Hindlimb muscle (tissue), 1 donor: ENCODE measurements at regions not wholly inside any gene's neighbourhood (a gene's known extent, or its start where the extent isn't known, plus 50 kb on each side); places are given as distances from the start of the nearest gene placed in this dataset.
A peak's percentile ranks its signal among the peaks of the same experiment; 100 is the strongest.

Experiments used
- DNase-seq: peaks from one replicate; pipeline ENCODE4 v3.0.0-alpha.2; 2013

DNA sequence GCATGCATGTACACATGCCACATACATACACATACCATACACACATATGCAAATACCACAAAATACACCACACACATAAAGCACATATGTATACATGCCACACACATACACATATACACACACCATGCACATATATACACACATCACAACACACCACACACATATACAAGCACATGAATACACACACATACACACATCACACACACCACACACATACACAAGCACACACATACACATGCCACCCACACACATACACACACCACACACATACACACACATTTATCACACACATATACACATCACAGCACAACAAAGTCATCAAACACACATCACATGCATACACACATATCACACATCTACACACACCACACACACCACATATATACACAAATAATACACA, 1108.5 kb downstream of the GALC start:
- DNase-seq: no peak

GRCh38 chr14:86882818-86883217, 1110.2 kb downstream of the GALC start:
- no peak for DNase-seq

DNA sequence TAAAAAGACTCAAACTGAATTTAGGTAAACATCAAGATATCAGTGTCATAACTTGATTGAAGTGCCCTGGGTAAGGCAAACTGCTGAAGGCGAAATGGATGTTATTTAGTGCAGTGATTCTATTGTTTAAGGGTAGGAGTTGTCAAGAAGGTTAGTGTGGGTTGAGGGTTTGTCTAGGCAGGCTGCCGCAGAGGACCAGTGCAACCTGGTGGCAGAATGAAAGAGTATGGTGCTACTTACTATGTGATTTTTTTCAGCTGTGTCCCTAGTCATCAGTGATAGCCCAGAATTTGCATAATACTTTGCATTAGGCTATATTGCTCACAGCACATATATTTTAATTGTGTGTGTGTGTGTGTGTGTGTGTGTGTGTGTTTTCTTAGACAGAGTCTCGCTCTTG, 1127.0 kb downstream of the GALC start:
- DNase-seq: no peak

DNA sequence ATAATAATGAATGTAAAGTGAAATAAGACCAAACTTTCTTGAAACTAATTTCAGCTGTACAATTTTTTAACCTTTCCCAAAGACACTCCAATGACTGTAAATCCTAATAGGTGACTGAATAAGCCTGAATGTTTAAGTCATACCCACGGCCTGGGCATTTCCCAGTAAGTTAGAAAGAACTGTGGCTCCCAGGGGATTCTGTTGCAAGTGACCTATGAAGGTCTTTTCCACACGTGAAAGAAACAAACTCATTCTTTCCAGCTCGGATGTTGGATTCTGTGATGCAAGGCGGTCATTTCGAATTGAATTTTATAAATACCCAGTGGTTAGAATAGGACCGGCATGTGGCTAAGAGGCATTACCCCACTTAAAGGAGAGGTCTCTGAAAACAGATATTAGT, 1134.4 kb downstream of the GALC start:
- DNase-seq: no peak

GRCh38 chr14:86858031-86858430, 1135.0 kb downstream of the GALC start:
- peak; percentile 7 for DNase-seq

DNA sequence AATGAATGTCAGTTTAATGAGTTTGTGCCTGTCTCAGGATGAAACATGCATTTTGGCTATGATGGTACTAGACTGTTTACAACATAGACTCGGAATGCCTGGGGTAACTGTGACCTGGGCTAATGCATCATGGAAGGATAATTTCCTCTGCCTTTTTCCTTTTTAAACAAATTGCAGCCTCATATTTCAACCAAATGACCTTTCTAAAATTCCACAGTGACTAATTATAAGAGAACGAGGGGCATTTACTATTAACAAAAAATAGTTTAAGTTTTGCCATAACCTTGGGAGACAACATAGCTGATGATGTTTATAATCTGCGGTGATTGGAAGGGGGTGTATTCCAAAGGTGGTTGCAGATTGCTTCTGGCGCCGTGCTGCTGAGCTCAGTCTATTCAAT, 1140.5 kb downstream of the GALC start:
- no peak for DNase-seq

- no peak for DNase-seq
Observed at GRCh38 chr14:86847140-86847539, 1145.8 kb downstream of the GALC start.

GRCh38 chr14:86838363-86838762, 1154.6 kb downstream of the GALC start:
- DNase-seq: no peak

DNA sequence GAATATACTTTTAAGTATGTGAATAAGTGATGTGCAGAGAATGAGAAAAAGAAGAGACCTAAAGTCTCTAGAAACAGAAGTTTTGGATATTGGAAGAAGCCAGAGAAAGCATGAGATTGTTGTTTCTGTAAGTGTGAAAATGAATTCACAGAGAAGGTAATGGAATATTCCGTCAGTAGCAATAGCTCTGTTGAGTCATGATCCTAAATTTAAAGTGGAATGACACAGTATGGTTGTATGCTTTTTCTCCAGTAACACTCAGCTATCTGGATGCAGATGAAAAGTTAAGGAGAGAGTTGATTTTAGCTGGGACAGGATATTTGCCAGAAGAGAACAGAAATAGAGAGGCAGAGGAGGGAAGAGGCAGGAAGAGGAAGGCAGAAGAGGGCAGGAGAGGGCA, 1166.3 kb downstream of the GALC start:
- DNase-seq: no peak

DNA sequence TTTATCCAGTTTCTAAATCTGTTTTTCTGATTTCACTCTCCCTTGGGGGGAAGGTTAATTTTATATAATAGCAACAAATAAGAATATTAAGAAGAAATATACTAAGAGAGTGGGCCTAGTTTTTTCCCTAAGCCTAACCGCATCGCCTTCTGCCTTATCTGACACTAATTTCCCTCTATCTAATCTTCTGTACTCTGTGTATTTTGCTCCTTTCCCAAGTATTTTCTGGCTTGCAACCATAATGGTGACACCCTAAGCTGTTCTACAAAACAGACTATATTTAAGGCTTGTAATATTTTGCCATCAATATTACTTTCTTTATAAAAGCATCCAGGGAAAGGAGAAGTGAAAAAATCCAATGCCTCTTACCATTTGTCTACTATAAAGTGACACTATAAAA, 1168.8 kb downstream of the GALC start:
- no peak for DNase-seq

GRCh38 chr14:86823581-86823980, 1169.4 kb downstream of the GALC start:
- no peak for DNase-seq

- DNase-seq: no peak
Observed at GRCh38 chr14:86815341-86815740, 1177.6 kb downstream of the GALC start.

GRCh38 chr14:86802726-86803125, 1190.3 kb downstream of the GALC start:
- no peak for DNase-seq

GRCh38 chr14:86799244-86799647, 1193.7 kb downstream of the GALC start:
- DNase-seq: no peak

DNA sequence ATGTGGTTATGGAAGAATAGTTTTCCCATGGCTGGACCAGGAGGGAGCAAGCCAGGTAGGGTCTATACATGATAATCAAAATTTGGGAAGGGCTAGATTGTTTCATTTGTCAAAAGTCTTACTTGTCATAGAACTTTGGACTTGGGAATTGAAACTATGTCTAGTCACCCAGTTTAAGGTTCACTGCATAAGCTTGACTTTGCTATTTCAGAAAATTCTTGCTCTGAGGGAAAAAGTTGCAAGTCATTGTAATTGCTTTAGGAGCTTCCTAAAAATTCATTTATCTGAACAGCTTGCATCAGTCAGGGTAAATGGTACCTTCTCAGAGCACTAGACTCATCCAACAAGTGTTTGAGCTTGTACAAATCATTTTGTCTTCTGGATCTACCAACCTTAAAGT, 1194.7 kb downstream of the GALC start:
- no peak for DNase-seq

DNA sequence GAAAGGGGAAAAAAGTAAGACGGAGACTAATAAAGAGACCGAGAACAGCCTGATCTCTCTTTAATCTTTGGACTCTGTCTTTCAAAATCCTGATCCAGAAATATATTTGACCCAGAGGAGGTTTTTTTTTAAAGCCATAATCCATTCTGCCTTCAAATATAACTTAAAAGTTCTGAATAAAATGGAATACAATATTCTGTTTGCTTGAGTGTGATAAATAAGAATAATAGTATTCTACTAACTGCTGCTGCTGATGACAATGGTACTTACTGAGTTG, 1196.0 kb downstream of the GALC start:
- DNase-seq: no peak

DNA sequence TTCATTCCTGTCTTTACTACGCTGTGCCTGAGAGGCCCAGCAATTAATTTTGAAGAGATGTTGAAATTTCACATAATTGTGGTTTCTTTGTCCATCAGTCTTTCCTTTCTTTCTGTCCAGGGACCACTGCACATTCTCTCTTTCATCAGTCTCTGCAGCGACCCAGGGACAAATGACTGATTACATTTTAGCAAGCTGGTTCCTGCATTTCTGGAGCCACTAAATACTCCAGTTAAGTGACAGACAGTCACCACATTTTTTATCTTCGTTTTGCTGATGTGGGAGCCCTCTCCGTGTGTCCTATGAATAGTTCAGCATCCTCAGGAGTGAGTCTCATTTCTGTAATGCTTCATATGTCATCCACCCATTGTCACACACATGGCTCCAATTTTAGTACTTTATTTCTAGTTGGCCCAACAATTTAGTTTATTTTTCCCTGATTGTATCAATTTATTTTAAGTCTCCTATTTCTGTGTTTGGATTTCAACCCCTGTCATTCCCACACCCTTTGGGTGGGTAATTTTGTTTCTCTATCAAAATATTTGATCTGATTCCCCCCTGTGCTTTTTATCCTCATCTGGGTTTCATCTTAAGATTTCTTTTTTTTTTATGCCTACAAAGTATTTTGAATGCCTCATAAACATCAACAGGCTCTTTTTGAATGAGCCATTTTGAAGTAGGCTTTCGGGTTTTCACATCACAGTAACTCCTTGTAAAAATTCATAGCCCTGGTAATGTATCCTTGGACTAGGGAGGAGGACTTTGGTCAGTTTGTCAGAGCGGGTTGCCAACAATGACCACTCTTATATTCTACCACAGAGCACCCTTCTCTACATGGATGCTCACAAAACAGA, 1196.5 kb downstream of the GALC start:
- DNase-seq: no peak

- no peak for DNase-seq
Observed at GRCh38 chr14:86794689-86795088, 1198.3 kb downstream of the GALC start.

DNA sequence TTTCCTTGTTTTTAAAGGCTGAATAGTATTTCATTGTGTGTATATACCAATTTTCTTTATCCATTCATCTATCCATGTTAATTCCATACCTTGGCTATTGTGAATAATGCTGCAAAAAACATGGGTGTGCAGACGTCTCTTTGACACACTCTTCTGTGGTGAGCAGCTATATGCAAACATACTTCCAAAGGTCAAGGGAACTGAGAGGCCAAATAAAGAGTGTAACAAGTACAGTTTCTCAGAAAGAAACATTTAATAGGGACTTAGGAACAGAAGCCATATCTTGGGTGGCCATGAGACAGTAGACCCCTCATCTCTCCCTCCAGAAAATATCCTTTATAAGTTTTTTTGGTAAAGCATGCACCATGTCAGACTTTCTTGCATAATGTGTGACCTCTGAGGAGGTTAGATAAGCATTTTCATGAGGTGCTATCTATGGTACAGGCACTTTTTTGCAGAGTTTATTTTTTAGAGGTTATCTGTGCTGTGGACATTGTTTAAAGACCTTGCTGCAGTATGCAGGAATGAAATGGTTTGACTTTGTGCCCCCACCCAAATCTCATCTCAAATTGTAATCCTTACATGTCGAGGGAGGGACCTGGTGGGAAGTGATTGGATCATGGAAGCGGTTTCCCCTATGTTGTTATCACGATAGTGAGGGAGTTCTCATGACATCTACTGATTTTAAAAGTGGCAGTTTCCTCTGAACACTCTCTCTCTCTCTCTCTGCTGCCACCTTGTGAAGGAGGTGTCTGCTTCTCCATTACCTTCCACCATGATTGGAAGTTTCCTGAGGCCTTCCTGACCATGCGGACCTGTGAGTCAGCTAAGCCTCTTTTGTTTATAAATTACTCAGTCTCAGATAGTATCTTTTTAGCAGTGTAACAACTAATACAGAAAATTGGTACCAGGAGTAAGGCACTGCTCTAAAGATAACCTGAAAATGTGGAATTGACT, 1202.3 kb downstream of the GALC start:
- DNase-seq: no peak

- DNase-seq: no peak
Observed at GRCh38 chr14:86788224-86788623, 1204.8 kb downstream of the GALC start.

GRCh38 chr14:86787717-86788116, 1205.3 kb downstream of the GALC start:
- DNase-seq: peak; percentile 13

DNA sequence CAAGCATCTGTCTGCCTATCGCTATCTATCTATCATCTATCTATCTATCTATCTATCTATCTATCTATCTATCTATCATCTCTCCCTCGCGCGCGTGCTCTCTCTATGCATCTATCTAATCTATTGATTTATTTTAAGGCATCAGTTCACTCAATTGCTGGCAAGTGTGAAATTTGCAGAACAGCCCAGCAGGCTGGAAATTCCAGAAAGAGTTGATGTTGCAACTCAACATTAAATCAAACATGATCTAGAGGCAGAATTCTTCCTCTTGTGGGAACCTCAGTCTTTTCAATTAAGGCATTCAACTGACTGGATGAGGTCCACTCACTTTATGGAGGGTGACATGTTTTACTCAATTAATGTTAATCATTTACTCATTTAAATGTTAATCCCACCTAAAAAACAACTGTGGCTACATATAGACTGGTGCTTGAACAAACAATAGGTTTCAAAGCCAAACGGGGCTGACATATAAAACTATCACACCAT, 1210.8 kb downstream of the GALC start:
- no peak for DNase-seq

DNA sequence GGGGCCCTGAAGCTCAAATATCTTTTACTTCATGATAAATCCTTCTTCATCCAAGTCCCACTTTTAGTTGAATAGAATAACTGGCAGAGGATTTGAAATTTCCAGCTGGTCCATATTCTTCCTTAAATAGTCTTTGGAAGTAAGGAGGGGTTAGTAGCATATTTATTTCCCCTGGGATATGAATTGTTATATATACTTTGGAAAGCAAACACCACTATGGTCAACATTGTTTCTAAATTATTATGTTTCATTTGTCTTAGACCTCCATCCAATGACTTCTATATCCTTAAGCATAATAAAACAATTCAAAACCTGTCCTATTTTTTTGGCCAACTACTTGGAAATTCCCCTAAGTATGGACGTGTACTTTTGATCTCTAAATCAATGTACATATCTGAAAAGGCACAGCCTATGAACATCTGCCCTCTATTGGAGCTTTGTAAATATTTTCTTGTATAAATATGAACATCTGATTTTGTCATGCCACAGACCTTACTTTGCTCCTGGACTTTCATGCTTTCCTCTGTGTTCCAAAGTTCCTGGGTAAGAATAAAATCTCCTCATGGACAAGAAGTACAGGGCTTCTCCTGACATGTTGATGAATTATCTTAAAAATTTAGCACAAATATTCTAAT, 1212.0 kb downstream of the GALC start:
- DNase-seq: peak; percentile 3
